ENCODE measurements at regions not wholly inside any gene's neighbourhood (a gene's known extent, or its start where the extent isn't known, plus 50 kb on each side); places are given as distances from the start of the nearest gene placed in this dataset.
A peak's percentile ranks its signal among the peaks of the same experiment; 100 is the strongest.

DNA sequence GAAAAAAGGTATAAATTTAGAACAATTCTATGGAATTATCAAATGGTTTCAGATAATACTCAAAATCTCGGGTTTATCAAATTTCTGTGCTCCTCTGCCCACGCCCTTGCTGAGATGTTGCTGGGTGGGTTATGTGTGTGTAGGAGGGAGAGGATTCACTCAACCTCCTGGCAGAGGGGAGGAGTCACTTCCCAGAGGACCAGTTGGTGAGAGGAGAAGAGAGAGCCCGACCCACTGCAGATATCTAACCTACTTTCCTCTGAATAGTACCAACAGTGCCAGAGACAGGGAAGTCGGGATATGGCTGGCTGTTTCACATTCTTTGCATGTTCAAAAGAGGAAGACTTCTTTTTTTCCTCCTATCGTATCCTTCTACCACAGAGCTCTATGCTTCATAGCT lies 187.1 kb upstream of the MAN1A1 start:
- H3K9me3 ChIP-seq (ENCODE audit: low read depth): no peaks in the 10 kb centered on the region
- no peak for TF ChIP-seq CTCF (IDR thresholded peaks at IDR 0.05; ENCODE audit: low read depth, low read length)
- no peak for DNase-seq (ENCODE audit: low read depth in 1 of 2, low spot score in 1 of 2)
- no peak overlapping the region for H3K27ac ChIP-seq
- H3K27me3 ChIP-seq: no peaks in the 10 kb centered on the region
- H3K36me3 ChIP-seq: no peaks in the 10 kb centered on the region
- H3K4me1 ChIP-seq (ENCODE audit: low read depth): no peaks in the 10 kb centered on the region
- H3K4me3 ChIP-seq: no peak overlapping the region

DNA sequence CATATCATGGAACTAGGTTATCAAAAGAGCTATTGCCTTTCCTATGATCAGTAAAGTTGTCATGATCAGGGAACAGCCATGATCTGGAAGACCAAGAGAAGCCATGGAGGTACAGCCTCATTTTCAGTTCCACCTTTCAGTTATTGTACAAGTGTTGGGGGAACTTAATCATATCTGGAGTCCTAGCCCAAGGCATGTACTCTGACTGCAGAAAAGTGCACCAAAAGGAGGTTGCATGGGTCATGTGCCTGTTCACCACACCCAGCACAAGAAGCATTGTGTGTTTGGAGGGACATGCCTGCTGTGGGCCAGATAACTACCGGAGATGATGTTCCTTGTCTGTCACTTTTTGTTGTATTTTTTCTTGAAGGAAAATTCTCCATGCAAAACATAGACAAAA lies 185.8 kb upstream of the MAN1A1 start:
- Histone ChIP-seq H3K27me3 (no peaks in the 10 kb centered on the region), H3K4me3 (no peak overlapping the region), H3K27ac (no peak overlapping the region), H3K9me3 (ENCODE audit: low read depth) (no peaks in the 10 kb centered on the region), H3K36me3 (no peaks in the 10 kb centered on the region), H3K4me1 (ENCODE audit: low read depth) (no peaks in the 10 kb centered on the region)
- TF ChIP-seq CTCF (IDR thresholded peaks at IDR 0.05; ENCODE audit: low read depth, low read length): no peak
- no peak for DNase-seq (ENCODE audit: low read depth in 1 of 2, low spot score in 1 of 2)

- Histone ChIP-seq H3K27me3 (no peaks in the 10 kb centered on the region), H3K27ac (no peak overlapping the region), H3K4me3 (no peak overlapping the region), H3K9me3 (ENCODE audit: low read depth) (no peaks in the 10 kb centered on the region), H3K36me3 (no peaks in the 10 kb centered on the region), H3K4me1 (ENCODE audit: low read depth) (no peaks in the 10 kb centered on the region)
- no peak for TF ChIP-seq CTCF (IDR thresholded peaks at IDR 0.05; ENCODE audit: low read depth, low read length)
- DNase-seq (ENCODE audit: low read depth in 1 of 2, low spot score in 1 of 2): peak in 1 of 2 donors; percentile 32
Measured at GRCh38 chr6:119533603-119534279, 184.2 kb upstream of the MAN1A1 start.

DNA sequence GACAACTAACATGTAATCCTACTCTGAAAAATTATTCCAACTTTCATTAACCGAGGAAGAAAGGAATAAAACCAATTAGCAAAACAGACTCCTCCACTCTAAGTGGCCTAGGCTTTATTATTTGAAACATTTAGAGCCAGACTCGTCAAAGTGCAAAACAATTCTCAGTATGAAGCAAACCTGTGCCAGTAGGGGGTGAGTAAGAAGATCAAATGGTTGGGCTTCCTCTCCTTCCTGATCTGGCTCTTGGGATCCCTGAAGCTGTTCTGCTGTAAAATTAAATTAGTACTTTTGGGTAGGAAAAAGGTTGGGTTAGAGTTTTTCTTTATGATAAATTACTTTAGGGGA lies 177.6 kb upstream of the MAN1A1 start:
- no peaks in the 10 kb centered on the region for H3K36me3 ChIP-seq
- H3K27ac ChIP-seq: no peak overlapping the region
- no peak for DNase-seq (ENCODE audit: low read depth in 1 of 2, low spot score in 1 of 2)
- H3K9me3 ChIP-seq (ENCODE audit: low read depth): no peaks in the 10 kb centered on the region
- no peaks in the 10 kb centered on the region for H3K27me3 ChIP-seq
- TF ChIP-seq CTCF (IDR thresholded peaks at IDR 0.05; ENCODE audit: low read depth, low read length): no peak
- H3K4me1 ChIP-seq (ENCODE audit: low read depth): no peaks in the 10 kb centered on the region
- no peak overlapping the region for H3K4me3 ChIP-seq

DNA sequence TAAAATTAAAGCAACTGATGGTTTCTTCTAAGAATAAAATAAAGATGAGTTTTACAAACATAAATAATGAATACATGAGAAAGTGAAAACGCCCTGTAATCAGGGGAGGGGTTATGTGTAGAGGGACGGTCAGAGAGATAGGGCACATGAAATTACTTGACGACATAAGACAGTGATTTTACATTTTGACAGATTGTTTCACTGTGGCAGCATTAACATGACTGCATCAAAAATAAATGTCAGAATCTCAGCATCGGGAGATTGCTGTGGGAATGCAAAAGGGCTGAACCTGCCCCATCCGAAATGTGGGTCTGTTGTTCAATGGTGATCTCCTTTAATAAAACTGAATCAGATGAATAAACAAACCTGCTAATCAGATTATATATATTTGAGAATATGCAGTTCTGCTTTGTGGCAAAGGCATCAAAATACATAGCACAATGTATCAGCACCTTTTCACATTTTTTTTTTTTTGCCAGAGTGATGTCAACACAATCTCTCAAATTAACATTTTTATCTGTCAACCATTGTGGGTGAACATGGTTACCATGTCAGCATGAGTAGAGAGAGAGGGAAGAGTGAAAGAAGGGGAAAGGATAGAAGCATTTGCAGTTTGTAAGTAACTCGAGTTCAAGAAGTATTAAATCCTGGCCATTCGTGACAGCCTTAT lies 177.1 kb upstream of the MAN1A1 start:
- no peaks in the 10 kb centered on the region for H3K27me3 ChIP-seq
- H3K36me3 ChIP-seq: no peaks in the 10 kb centered on the region
- no peak for DNase-seq (ENCODE audit: low read depth in 1 of 2, low spot score in 1 of 2)
- no peak for TF ChIP-seq CTCF (IDR thresholded peaks at IDR 0.05; ENCODE audit: low read depth, low read length)
- no peaks in the 10 kb centered on the region for H3K4me1 ChIP-seq (ENCODE audit: low read depth)
- no peak overlapping the region for H3K4me3 ChIP-seq
- no peak overlapping the region for H3K27ac ChIP-seq
- no peaks in the 10 kb centered on the region for H3K9me3 ChIP-seq (ENCODE audit: low read depth)

All from cardiac muscle cell (in vitro differentiated cells and primary cell).